Nephron progenitor cell (in vitro differentiated cells): ENCODE measurements at regions not wholly inside any gene's neighbourhood (a gene's known extent, or its start where the extent isn't known, plus 50 kb on each side); places are given as distances from the start of the nearest gene placed in this dataset.

Experiments used
- DNase-seq: peaks from one replicate; pipeline ENCODE4 v3.0.0; 2021
- H3K27ac Mint-ChIP-seq: 2 replicates; pipeline ENCODE4 v1.8.0; 2021; ENCODE audit warnings: mild to moderate bottlenecking, moderate library complexity, mixed read lengths
- H3K27me3 Mint-ChIP-seq: 2 replicates; pipeline ENCODE4 v1.8.0; 2021; ENCODE audit warnings: mild to moderate bottlenecking, low read depth, mixed read lengths; ENCODE audit not compliant: poor library complexity
- H3K36me3 Mint-ChIP-seq: 2 replicates; pipeline ENCODE4 v1.8.0; 2021; ENCODE audit warnings: low read depth, mixed read lengths
- H3K4me1 Mint-ChIP-seq: 2 replicates; pipeline ENCODE4 v1.8.0; 2021; ENCODE audit warnings: mixed read lengths
- H3K4me3 Mint-ChIP-seq: 2 replicates; pipeline ENCODE4 v1.8.0; 2021; ENCODE audit warnings: mild to moderate bottlenecking, moderate library complexity, mixed read lengths
- H3K9me3 Mint-ChIP-seq: 2 replicates; pipeline ENCODE4 v1.8.0; 2021; ENCODE audit warnings: mild to moderate bottlenecking, moderate library complexity, mixed read lengths
- TF ChIP-seq, protein P1 (sequence below): fragments of 200-600 bp; sonication (generic); IDR thresholded peaks from 2 replicates; pipeline ENCODE4 v1.5.0; 2021; ENCODE audit warnings: antibody characterized with exemption

DNA sequence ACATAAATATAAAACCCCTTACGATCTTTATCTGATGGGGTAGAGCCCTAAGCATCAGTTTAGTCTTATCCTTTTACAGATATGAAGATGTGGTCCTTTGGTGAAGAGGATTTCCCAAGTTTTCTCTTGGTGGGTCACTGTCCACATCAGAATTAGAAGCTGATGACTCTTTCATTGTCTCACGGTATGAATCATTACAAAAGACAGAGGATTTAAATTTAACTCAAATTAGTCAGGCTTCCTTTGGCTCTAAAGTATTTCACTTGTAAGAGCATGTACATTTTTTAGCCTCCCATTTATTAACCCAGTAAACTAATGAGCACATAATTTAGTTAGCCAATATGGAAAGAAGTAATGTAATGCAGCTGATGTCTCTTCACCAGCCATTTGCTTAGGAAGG, 49.9 kb upstream of the TMEM26 start:
- TF ChIP-seq, protein P1, sequence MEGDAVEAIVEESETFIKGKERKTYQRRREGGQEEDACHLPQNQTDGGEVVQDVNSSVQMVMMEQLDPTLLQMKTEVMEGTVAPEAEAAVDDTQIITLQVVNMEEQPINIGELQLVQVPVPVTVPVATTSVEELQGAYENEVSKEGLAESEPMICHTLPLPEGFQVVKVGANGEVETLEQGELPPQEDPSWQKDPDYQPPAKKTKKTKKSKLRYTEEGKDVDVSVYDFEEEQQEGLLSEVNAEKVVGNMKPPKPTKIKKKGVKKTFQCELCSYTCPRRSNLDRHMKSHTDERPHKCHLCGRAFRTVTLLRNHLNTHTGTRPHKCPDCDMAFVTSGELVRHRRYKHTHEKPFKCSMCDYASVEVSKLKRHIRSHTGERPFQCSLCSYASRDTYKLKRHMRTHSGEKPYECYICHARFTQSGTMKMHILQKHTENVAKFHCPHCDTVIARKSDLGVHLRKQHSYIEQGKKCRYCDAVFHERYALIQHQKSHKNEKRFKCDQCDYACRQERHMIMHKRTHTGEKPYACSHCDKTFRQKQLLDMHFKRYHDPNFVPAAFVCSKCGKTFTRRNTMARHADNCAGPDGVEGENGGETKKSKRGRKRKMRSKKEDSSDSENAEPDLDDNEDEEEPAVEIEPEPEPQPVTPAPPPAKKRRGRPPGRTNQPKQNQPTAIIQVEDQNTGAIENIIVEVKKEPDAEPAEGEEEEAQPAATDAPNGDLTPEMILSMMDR: no peak
- no peak for DNase-seq
- Mint-ChIP-seq H3K27ac (no peak overlapping the region), H3K9me3 (no peaks in the 10 kb centered on the region), H3K4me3 (no peak overlapping the region), H3K27me3 (peaks cover 8% of the 10 kb centered on the region), H3K36me3 (no peaks in the 10 kb centered on the region), H3K4me1 (no peaks in the 10 kb centered on the region)
